Heart left ventricle (tissue), 13 donors: ENCODE measurements at regions not wholly inside any gene's neighbourhood (a gene's known extent, or its start where the extent isn't known, plus 50 kb on each side); places are given as distances from the start of the nearest gene placed in this dataset.

Experiments
- CTCF ChIP-seq, 12 donors: fragments of 200-600 bp; sonication (generic) in 4 of 12; IDR thresholded peaks; one replicate each; pipeline versions ENCODE4 v1.5.0 to v1.8.0; 2018 to 2022; ENCODE audit warnings: antibody characterized with exemption in 12 of 12, mild to moderate bottlenecking in 5 of 12
- POLR2A ChIP-seq, 2 donors: fragments of 450-650 bp; IDR thresholded peaks; one replicate each; pipeline ENCODE4 v1.6.1; 2017; ENCODE audit warnings: antibody characterized with exemption in 2 of 2, mild to moderate bottlenecking in 2 of 2, moderate library complexity in 2 of 2
- donor health status: ischemic (EF 13 %, LVEDD 7.1; RV severe dilation, severe dysfunction).
- donor health status: DM: no; HTN: yes; CAD: no.
- donor health status: DM: no; HTN: no; CAD: no.
- donor health status: ischemic (EF 25% LVEDD 6.9; RV normal size, moderate dysfunction).
- donor health status: ischemic (EF 25% LVEDD 5.7; RV mildly dilated, moderate dysfunction).
- donor health status: ischemic (EF 35%, LVEDD 5.7; RV mildly dilated, moderate dysfunction).
- donor health status: nonischemic (EF 11% LVEDD 7.7; RV severe dilation, severe dysfunction).
- donor health status: DM: yes; HTN: yes; CAD: no.
- donor health status: PGD.
- donor health status: ischemic (EF 29% LVEDD 5.4; RV normal size, mild dysfunction).
- donor health status: nonischemic (EF 23%, LVEDD 6.1; RV moderate dilation, normal function).

- TF ChIP-seq CTCF (IDR thresholded peaks at IDR 0.05), result no peak
- no peak for TF ChIP-seq POLR2A (IDR thresholded peaks at IDR 0.05)
Observed at GRCh38 chr9:102474357-102474756, 520.8 kb upstream of the CYLC2 start.
